CD14-positive monocyte (primary cell): ENCODE measurements at regions not wholly inside any gene's neighbourhood (a gene's known extent, or its start where the extent isn't known, plus 50 kb on each side); places are given as distances from the start of the nearest gene placed in this dataset.

Experiments used
- DNase-seq, 3 donors: peaks; one replicate each; pipeline ENCODE4 v3.0.0-alpha.2; 2011 to 2022
- H2AFZ ChIP-seq: 2 replicates; pipeline ENCODE4 v1.6.0; 2012; ENCODE audit warnings: mild to moderate bottlenecking, low read depth, low read length, inconsistent platforms; ENCODE audit not compliant: insufficient read depth, poor library complexity, severe bottlenecking
- H3K27ac ChIP-seq, 2 donors: 1 replicate in 1 of 2; 2 replicates in 1 of 2; pipeline ENCODE4 v1.5.1; 2012 to 2013; ENCODE audit warnings: low read length in 2 of 2, control low read depth in 1 of 2, inconsistent platforms in 1 of 2, low read depth in 1 of 2, mild to moderate bottlenecking in 1 of 2
- H3K27me3 ChIP-seq, 2 donors: one replicate each; pipeline versions ENCODE4 v1.6.0 to v1.6.1; 2011 to 2013; ENCODE audit warnings: low read length in 2 of 2; ENCODE audit not compliant: control insufficient read depth in 2 of 2, insufficient read depth in 2 of 2
- H3K36me3 ChIP-seq, 2 donors: replicated peaks in 1 of 2; 1 replicate in 1 of 2; 2 replicates in 1 of 2; pipeline versions ENCODE4 v1.5.1 to v1.6.1; 2012 to 2013; ENCODE audit warnings: low read length in 2 of 2, control low read depth in 1 of 2, inconsistent platforms in 1 of 2, mild to moderate bottlenecking in 1 of 2; ENCODE audit not compliant: insufficient read depth in 2 of 2, control insufficient read depth in 1 of 2
- H3K4me1 ChIP-seq, 2 donors: 1 replicate in 1 of 2; 2 replicates in 1 of 2; pipeline versions ENCODE4 v1.5.1 to v1.6.1; 2012 to 2013; ENCODE audit warnings: low read length in 2 of 2, control low read depth in 1 of 2, inconsistent platforms in 1 of 2, mild to moderate bottlenecking in 1 of 2, moderate library complexity in 1 of 2; ENCODE audit not compliant: insufficient read depth in 2 of 2, control insufficient read depth in 1 of 2
- H3K4me2 ChIP-seq: replicated peaks from 2 replicates; pipeline ENCODE3; 2012; ENCODE audit warnings: low read length, moderate library complexity, mild to moderate bottlenecking; ENCODE audit not compliant: poor library complexity, severe bottlenecking; ENCODE audit errors: extremely low read depth
- H3K4me3 ChIP-seq, 3 experiments: fragments of 200-600 bp in 1 of 3; sonication (generic) in 1 of 3; replicated peaks in 1 of 3; 1 replicate in 2 of 3; 2 replicates in 1 of 3; pipeline ENCODE4 v1.5.1; 2011 to 2013; ENCODE audit warnings: low read length in 3 of 3, mild to moderate bottlenecking in 3 of 3, control low read depth in 2 of 3, low read depth in 2 of 3, inconsistent platforms in 1 of 3, moderate library complexity in 1 of 3
- H3K79me2 ChIP-seq: 2 replicates; pipeline ENCODE4 v1.6.0; 2012; ENCODE audit warnings: mild to moderate bottlenecking, control low read depth, inconsistent platforms, low read length, moderate library complexity; ENCODE audit not compliant: insufficient read depth
- H3K9ac ChIP-seq: 2 replicates; pipeline ENCODE4 v1.6.0; 2017; ENCODE audit warnings: low read length, mild to moderate bottlenecking; ENCODE audit not compliant: insufficient read depth, poor library complexity, severe bottlenecking
- H3K9me3 ChIP-seq, 2 donors: replicated peaks in 1 of 2; 1 replicate in 1 of 2; 2 replicates in 1 of 2; pipeline versions ENCODE4 v1.5.1 to v1.6.1; 2012 to 2013; ENCODE audit warnings: low read length in 2 of 2, control low read depth in 1 of 2; ENCODE audit not compliant: control insufficient read depth in 1 of 2, insufficient read depth in 1 of 2
- H4K20me1 ChIP-seq: 2 replicates; pipeline ENCODE4 v1.6.0; 2012; ENCODE audit warnings: mild to moderate bottlenecking, low read length, control low read depth, moderate library complexity; ENCODE audit not compliant: insufficient read depth
- H3K27ac Mint-ChIP-seq, 7 donors: one replicate each; pipeline ENCODE4 v1.8.0; 2020; ENCODE audit warnings: mild to moderate bottlenecking in 7 of 7, mixed read lengths in 7 of 7, moderate library complexity in 6 of 7, inconsistent platforms in 2 of 7
- H3K27me3 Mint-ChIP-seq, 3 donors: one replicate each; pipeline ENCODE4 v1.8.0; 2021 to 2022; ENCODE audit warnings: low read depth in 3 of 3, mild to moderate bottlenecking in 3 of 3, mixed read lengths in 3 of 3, moderate library complexity in 3 of 3, inconsistent platforms in 1 of 3
- H3K36me3 Mint-ChIP-seq, 2 donors: one replicate each; pipeline ENCODE4 v1.8.0; 2020; ENCODE audit warnings: mixed read lengths in 2 of 2, inconsistent platforms in 1 of 2, mild to moderate bottlenecking in 1 of 2
- H3K4me1 Mint-ChIP-seq: one replicate; pipeline ENCODE4 v1.8.0; 2020; ENCODE audit warnings: mild to moderate bottlenecking, mixed read lengths
- H3K4me3 Mint-ChIP-seq, 2 donors: one replicate each; pipeline ENCODE4 v1.8.0; 2020; ENCODE audit warnings: mild to moderate bottlenecking in 2 of 2, mixed read lengths in 2 of 2, moderate library complexity in 1 of 2
- H3K9me3 Mint-ChIP-seq, 7 donors: one replicate each; pipeline ENCODE4 v1.8.0; 2020 to 2022; ENCODE audit warnings: mixed read lengths in 7 of 7, mild to moderate bottlenecking in 6 of 7, moderate library complexity in 6 of 7, inconsistent platforms in 2 of 7
- WGBS: methylation state at CpG from one replicate; pipeline ENCODE4 v1.1.5; 2013; ENCODE audit warnings: missing lambda C conversion rate; ENCODE audit not compliant: insufficient coverage; 5-methylcytosine and 5-hydroxymethylcytosine counted together
- intact Hi-C, 2 donors: fragments of 100-400 bp; cut with micrococcal nuclease; formaldehyde crosslinking; loops; one replicate each; pipeline versions ENCODE4 v1.15.0 to v1.15.1; 2023
- TF ChIP-seq, protein P1 (sequence below): fragments of 200-600 bp; IDR thresholded peaks from one replicate; pipeline ENCODE4 v1.8.0; 2022; ENCODE audit warnings: antibody characterized with exemption, mild to moderate bottlenecking

DNA sequence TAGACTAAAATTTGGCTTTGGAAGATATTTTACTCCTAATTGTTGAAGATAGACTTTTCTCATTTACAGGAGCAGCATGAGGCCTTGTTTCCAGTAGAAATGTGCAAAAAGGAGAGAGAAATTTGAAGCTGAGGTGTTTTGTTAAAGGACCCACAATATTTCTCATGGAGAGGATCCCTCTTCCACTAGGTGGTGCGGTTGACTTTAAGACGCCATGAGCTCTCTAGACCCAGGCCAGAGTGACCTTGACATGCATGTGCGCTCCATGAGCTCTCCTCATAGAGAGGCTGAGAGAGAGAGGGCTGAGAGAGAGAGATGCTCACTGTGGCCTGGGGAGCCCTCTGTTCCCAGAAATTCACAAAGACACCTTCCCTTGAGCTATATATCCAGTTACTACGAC, 861.2 kb upstream of the EYS start:
- no peak overlapping the region for H3K27ac ChIP-seq
- no peaks in the 10 kb centered on the region for H3K27me3 Mint-ChIP-seq
- no peak overlapping the region for H3K9ac ChIP-seq
- no peaks in the 10 kb centered on the region for H3K36me3 ChIP-seq
- H2AFZ ChIP-seq = no peak overlapping the region
- no peak overlapping the region for H3K4me3 ChIP-seq
- H3K4me3 Mint-ChIP-seq = no peak overlapping the region
- no peak overlapping the region for H3K27ac Mint-ChIP-seq
- H3K79me2 ChIP-seq = no peaks in the 10 kb centered on the region
- TF ChIP-seq, protein P1, sequence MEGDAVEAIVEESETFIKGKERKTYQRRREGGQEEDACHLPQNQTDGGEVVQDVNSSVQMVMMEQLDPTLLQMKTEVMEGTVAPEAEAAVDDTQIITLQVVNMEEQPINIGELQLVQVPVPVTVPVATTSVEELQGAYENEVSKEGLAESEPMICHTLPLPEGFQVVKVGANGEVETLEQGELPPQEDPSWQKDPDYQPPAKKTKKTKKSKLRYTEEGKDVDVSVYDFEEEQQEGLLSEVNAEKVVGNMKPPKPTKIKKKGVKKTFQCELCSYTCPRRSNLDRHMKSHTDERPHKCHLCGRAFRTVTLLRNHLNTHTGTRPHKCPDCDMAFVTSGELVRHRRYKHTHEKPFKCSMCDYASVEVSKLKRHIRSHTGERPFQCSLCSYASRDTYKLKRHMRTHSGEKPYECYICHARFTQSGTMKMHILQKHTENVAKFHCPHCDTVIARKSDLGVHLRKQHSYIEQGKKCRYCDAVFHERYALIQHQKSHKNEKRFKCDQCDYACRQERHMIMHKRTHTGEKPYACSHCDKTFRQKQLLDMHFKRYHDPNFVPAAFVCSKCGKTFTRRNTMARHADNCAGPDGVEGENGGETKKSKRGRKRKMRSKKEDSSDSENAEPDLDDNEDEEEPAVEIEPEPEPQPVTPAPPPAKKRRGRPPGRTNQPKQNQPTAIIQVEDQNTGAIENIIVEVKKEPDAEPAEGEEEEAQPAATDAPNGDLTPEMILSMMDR = no peak
- no peaks in the 10 kb centered on the region for H3K27me3 ChIP-seq
- H3K9me3 ChIP-seq = peaks cover 0 to 1% of the 10 kb centered on the region in 2 donors
- H3K36me3 Mint-ChIP-seq = no peaks in the 10 kb centered on the region
- no peaks in the 10 kb centered on the region for H3K4me1 Mint-ChIP-seq
- H3K4me1 ChIP-seq = no peaks in the 10 kb centered on the region
- H4K20me1 ChIP-seq = no peaks in the 10 kb centered on the region
- peaks cover 0 to 6% (median 0%) of the 10 kb centered on the region in 7 donors for H3K9me3 Mint-ChIP-seq
- H3K4me2 ChIP-seq = no peak overlapping the region
- no peak for DNase-seq
- no CpG with 5 or more reads among the region's 4 CpGs for WGBS
- intact Hi-C loops = no loop called here

DNA sequence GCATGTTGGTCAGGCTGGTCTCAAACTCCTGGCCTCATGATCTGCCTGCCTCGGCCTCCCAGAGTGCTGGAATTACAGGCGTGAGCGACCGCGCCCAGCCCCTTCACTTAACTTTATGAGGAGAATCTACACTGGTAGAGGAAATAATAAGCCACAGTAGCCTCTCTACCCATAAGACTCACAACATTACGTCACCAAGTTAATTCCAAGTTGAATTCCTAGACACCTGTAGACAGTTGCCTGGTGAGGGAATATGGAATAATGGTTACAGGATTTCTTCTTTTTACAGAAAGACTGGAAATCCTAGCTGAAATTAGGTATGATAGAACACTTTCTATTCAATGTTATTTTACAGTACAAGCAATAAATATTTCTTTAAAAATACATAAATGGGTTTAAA, 854.5 kb upstream of the EYS start:
- TF ChIP-seq, protein P1 = no peak
- intact Hi-C loops = no loop called here
- no peak for DNase-seq
- no peaks in the 10 kb centered on the region for H3K36me3 Mint-ChIP-seq
- H3K4me1 ChIP-seq = no peaks in the 10 kb centered on the region
- H3K4me3 ChIP-seq = no peak overlapping the region
- no peak overlapping the region for H3K27ac Mint-ChIP-seq
- no peaks in the 10 kb centered on the region for H3K27me3 ChIP-seq
- no CpG with 5 or more reads among the region's 6 CpGs for WGBS
- no peak overlapping the region for H2AFZ ChIP-seq
- H3K9me3 Mint-ChIP-seq = peaks cover 0 to 5% (median 1%) of the 10 kb centered on the region in 7 donors
- H3K9me3 ChIP-seq = peaks cover 0 to 7% of the 10 kb centered on the region in 2 donors
- H3K79me2 ChIP-seq = no peaks in the 10 kb centered on the region
- no peaks in the 10 kb centered on the region for H3K4me1 Mint-ChIP-seq
- no peak overlapping the region for H3K9ac ChIP-seq
- no peak overlapping the region for H3K27ac ChIP-seq
- no peaks in the 10 kb centered on the region for H3K36me3 ChIP-seq
- no peaks in the 10 kb centered on the region for H4K20me1 ChIP-seq
- H3K4me3 Mint-ChIP-seq = no peak overlapping the region
- H3K27me3 Mint-ChIP-seq = no peaks in the 10 kb centered on the region
- no peak overlapping the region for H3K4me2 ChIP-seq
